ENCODE measurements at regions not wholly inside any gene's neighbourhood (a gene's known extent, or its start where the extent isn't known, plus 50 kb on each side); places are given as distances from the start of the nearest gene placed in this dataset.

GRCh38 chr17:51541215-51541614 is 280.9 kb downstream of the UTP18 start:
- Histone ChIP-seq H3K27ac (ENCODE audit: low read length) (no peak overlapping the region), H3K27me3 (ENCODE audit: control insufficient read depth in 1 of 2, insufficient read depth in 2 of 2, low read length in 2 of 2) (no peaks in the 10 kb centered on the region), H3K9ac (ENCODE audit: low read length in 2 of 2) (no peak overlapping the region), H3K36me3 (ENCODE audit: control insufficient read depth in 2 of 2, insufficient read depth in 2 of 2, low read length in 2 of 2) (no peaks in the 10 kb centered on the region), H3K9me3 (ENCODE audit: control insufficient read depth in 2 of 2, low read length in 2 of 2) (no peaks in the 10 kb centered on the region), H3K4me3 (ENCODE audit: low read length in 2 of 2) (no peak overlapping the region), H3K4me1 (ENCODE audit: control insufficient read depth, insufficient read depth, low read length) (no peaks in the 10 kb centered on the region)

- Histone ChIP-seq H3K27me3 (ENCODE audit: control insufficient read depth in 1 of 2, insufficient read depth in 2 of 2, low read length in 2 of 2) (no peaks in the 10 kb centered on the region), H3K9ac (ENCODE audit: low read length in 2 of 2) (no peak overlapping the region), H3K4me3 (ENCODE audit: low read length in 2 of 2) (no peak overlapping the region), H3K27ac (ENCODE audit: low read length) (no peak overlapping the region), H3K4me1 (ENCODE audit: control insufficient read depth, insufficient read depth, low read length) (no peaks in the 10 kb centered on the region), H3K9me3 (ENCODE audit: control insufficient read depth in 2 of 2, low read length in 2 of 2) (no peaks in the 10 kb centered on the region), H3K36me3 (ENCODE audit: control insufficient read depth in 2 of 2, insufficient read depth in 2 of 2, low read length in 2 of 2) (no peaks in the 10 kb centered on the region)
These were observed 285.8 kb downstream of the UTP18 start for GRCh38 chr17:51546114-51546513.

DNA sequence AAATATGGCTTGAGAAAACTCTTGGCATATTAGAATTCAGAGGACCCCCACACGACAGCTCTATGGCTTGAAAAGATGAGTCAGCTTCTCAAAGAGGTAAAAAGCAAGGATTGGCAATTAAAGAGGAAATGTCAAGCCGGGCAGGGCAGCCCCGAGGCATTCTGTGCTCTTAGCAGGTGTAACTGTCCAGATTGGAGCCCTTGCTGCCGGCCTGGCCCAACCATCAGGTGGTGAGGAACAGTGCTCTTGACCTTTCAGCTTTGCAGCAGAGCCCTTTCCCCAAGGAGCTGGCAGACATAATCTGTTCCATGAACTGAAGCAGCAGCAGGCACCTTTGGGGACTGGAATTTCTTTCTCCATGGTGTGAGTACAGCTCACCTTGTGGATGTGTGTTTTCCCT is 287.8 kb downstream of the UTP18 start:
- Histone ChIP-seq H3K4me3 (ENCODE audit: low read length in 2 of 2) (no peak overlapping the region), H3K9ac (ENCODE audit: low read length in 2 of 2) (no peak overlapping the region), H3K27ac (ENCODE audit: low read length) (no peak overlapping the region), H3K27me3 (ENCODE audit: control insufficient read depth in 1 of 2, insufficient read depth in 2 of 2, low read length in 2 of 2) (no peaks in the 10 kb centered on the region), H3K36me3 (ENCODE audit: control insufficient read depth in 2 of 2, insufficient read depth in 2 of 2, low read length in 2 of 2) (no peaks in the 10 kb centered on the region), H3K4me1 (ENCODE audit: control insufficient read depth, insufficient read depth, low read length) (no peaks in the 10 kb centered on the region), H3K9me3 (ENCODE audit: control insufficient read depth in 2 of 2, low read length in 2 of 2) (no peaks in the 10 kb centered on the region)

GRCh38 chr17:51555153-51555552 is 294.8 kb downstream of the UTP18 start:
- no peaks in the 10 kb centered on the region for H3K27me3 ChIP-seq (ENCODE audit: control insufficient read depth in 1 of 2, insufficient read depth in 2 of 2, low read length in 2 of 2)
- H3K27ac ChIP-seq (ENCODE audit: low read length) = no peak overlapping the region
- no peaks in the 10 kb centered on the region for H3K9me3 ChIP-seq (ENCODE audit: control insufficient read depth in 2 of 2, low read length in 2 of 2)
- H3K4me1 ChIP-seq (ENCODE audit: control insufficient read depth, insufficient read depth, low read length) = no peaks in the 10 kb centered on the region
- no peak overlapping the region for H3K9ac ChIP-seq (ENCODE audit: low read length in 2 of 2)
- H3K4me3 ChIP-seq (ENCODE audit: low read length in 2 of 2) = no peak overlapping the region
- H3K36me3 ChIP-seq (ENCODE audit: control insufficient read depth in 2 of 2, insufficient read depth in 2 of 2, low read length in 2 of 2) = no peaks in the 10 kb centered on the region

GRCh38 chr17:51559778-51560177 is 299.4 kb downstream of the UTP18 start:
- H3K9me3 ChIP-seq (ENCODE audit: control insufficient read depth in 2 of 2, low read length in 2 of 2) = no peaks in the 10 kb centered on the region
- H3K27ac ChIP-seq (ENCODE audit: low read length) = no peak overlapping the region
- H3K9ac ChIP-seq (ENCODE audit: low read length in 2 of 2) = no peak overlapping the region
- H3K4me1 ChIP-seq (ENCODE audit: control insufficient read depth, insufficient read depth, low read length) = no peaks in the 10 kb centered on the region
- no peaks in the 10 kb centered on the region for H3K27me3 ChIP-seq (ENCODE audit: control insufficient read depth in 1 of 2, insufficient read depth in 2 of 2, low read length in 2 of 2)
- no peak overlapping the region for H3K4me3 ChIP-seq (ENCODE audit: low read length in 2 of 2)
- H3K36me3 ChIP-seq (ENCODE audit: control insufficient read depth in 2 of 2, insufficient read depth in 2 of 2, low read length in 2 of 2) = no peaks in the 10 kb centered on the region

DNA sequence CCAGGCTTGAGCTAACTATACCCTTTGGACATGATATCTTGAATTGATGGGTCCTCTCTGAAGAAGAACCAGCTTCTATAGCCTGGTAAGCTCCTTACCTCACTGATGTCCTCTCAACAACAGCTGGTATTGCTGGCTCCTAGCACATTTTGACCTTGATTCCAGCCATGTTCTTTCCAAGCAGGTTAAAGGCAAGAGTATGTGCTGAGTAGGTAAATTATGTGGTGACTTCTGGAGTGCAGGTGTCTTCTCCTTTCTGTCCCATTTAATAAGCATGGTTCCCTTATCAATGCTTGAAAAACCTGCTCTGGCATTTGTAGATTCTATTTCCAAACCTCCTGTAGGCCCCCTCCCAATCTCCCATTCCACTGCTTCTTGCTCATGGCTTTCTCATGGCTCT is 300.1 kb downstream of the UTP18 start:
- H3K27ac ChIP-seq (ENCODE audit: low read length) = no peak overlapping the region
- no peaks in the 10 kb centered on the region for H3K4me1 ChIP-seq (ENCODE audit: control insufficient read depth, insufficient read depth, low read length)
- no peak overlapping the region for H3K4me3 ChIP-seq (ENCODE audit: low read length in 2 of 2)
- no peak overlapping the region for H3K9ac ChIP-seq (ENCODE audit: low read length in 2 of 2)
- H3K9me3 ChIP-seq (ENCODE audit: control insufficient read depth in 2 of 2, low read length in 2 of 2) = no peaks in the 10 kb centered on the region
- H3K27me3 ChIP-seq (ENCODE audit: control insufficient read depth in 1 of 2, insufficient read depth in 2 of 2, low read length in 2 of 2) = no peaks in the 10 kb centered on the region
- H3K36me3 ChIP-seq (ENCODE audit: control insufficient read depth in 2 of 2, insufficient read depth in 2 of 2, low read length in 2 of 2) = no peaks in the 10 kb centered on the region

DNA sequence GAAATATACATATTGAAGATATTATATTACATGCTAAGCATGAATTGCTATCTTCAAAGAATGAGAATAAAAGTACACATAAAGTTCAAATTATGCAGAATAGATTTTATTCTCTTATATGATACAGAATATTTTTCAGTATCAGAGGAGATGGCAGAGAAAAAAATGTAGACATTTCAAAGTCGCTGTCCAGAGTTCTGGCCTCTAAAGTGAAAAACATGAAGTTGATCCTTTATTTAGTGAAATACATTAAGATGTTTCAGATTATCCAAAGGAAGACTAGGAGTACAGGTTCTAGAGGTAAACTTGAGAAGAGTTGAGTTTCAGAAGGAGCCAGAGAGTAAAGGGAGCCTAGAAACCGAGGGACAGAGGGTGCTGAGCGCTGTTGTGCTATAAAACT is 303.6 kb downstream of the UTP18 start:
- H3K27me3 ChIP-seq (ENCODE audit: control insufficient read depth in 1 of 2, insufficient read depth in 2 of 2, low read length in 2 of 2) = no peaks in the 10 kb centered on the region
- H3K36me3 ChIP-seq (ENCODE audit: control insufficient read depth in 2 of 2, insufficient read depth in 2 of 2, low read length in 2 of 2) = no peaks in the 10 kb centered on the region
- H3K27ac ChIP-seq (ENCODE audit: low read length) = no peak overlapping the region
- H3K9ac ChIP-seq (ENCODE audit: low read length in 2 of 2) = no peak overlapping the region
- H3K9me3 ChIP-seq (ENCODE audit: control insufficient read depth in 2 of 2, low read length in 2 of 2) = no peaks in the 10 kb centered on the region
- no peaks in the 10 kb centered on the region for H3K4me1 ChIP-seq (ENCODE audit: control insufficient read depth, insufficient read depth, low read length)
- H3K4me3 ChIP-seq (ENCODE audit: low read length in 2 of 2) = no peak overlapping the region

DNA sequence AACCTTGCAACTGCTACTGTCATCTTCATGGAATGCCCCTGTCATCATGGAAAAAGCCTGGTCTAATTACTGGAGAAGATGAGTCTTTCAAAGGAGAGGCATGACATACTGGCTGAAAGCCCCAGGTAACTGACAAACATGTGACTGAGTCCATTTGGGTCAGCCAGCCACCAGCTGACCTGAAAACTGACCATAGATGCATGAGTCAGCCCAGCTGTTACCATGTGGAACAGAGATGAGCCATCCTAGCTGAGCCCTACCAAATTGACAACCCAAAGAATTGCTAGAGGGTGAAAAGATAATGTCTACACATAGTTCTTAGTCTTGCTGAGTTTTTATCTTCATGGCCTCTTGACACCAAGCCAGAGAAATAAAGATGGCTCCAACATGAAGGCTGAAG is 311.8 kb downstream of the UTP18 start:
- no peak overlapping the region for H3K4me3 ChIP-seq (ENCODE audit: low read length in 2 of 2)
- H3K27me3 ChIP-seq (ENCODE audit: control insufficient read depth in 1 of 2, insufficient read depth in 2 of 2, low read length in 2 of 2) = no peaks in the 10 kb centered on the region
- H3K4me1 ChIP-seq (ENCODE audit: control insufficient read depth, insufficient read depth, low read length) = no peaks in the 10 kb centered on the region
- peaks cover 0 to 9% of the 10 kb centered on the region in 2 donors for H3K9me3 ChIP-seq (ENCODE audit: control insufficient read depth in 2 of 2, low read length in 2 of 2)
- H3K27ac ChIP-seq (ENCODE audit: low read length) = no peak overlapping the region
- H3K9ac ChIP-seq (ENCODE audit: low read length in 2 of 2) = no peak overlapping the region
- H3K36me3 ChIP-seq (ENCODE audit: control insufficient read depth in 2 of 2, insufficient read depth in 2 of 2, low read length in 2 of 2) = no peaks in the 10 kb centered on the region
